Posterior cingulate gyrus (tissue), 11 donors: ENCODE measurements at regions not wholly inside any gene's neighbourhood (a gene's known extent, or its start where the extent isn't known, plus 50 kb on each side); places are given as distances from the start of the nearest gene placed in this dataset.
A peak's percentile ranks its signal among the peaks of the same experiment; 100 is the strongest.
"Not testable (repeated sequence)": the region's sequence is repeated elsewhere in the genome, so short reads cannot be mapped to it uniquely, and the experiment has no call there.

ENCODE experiments used
- DNase-seq, 10 donors: peaks; one replicate each; pipeline versions ENCODE4 v3.0.0 to v3.0.0-alpha.2; 2020 to 2021; ENCODE audit warnings: mixed read lengths in 3 of 10
- intact Hi-C: fragments of 100-400 bp; cut with DNase I; formaldehyde crosslinking; loops from one replicate; pipeline ENCODE4 v1.15.1; 2023

GRCh38 chr14:43143106-43143505 lies 1364.0 kb downstream of the FSCB start:
- intact Hi-C loops, result no loop called here
- no peak for DNase-seq

- intact Hi-C loops, result no loop called here
- DNase-seq, result peak in 2 of 10 donors; percentile 33 to 55
These were observed 1365.4 kb downstream of the FSCB start for GRCh38 chr14:43141636-43142191.

GRCh38 chr14:43140453-43140852 lies 1366.6 kb downstream of the FSCB start:
- intact Hi-C loops, result no loop called here
- no peak for DNase-seq

- peak in 3 of 10 donors; percentile 48 to 78 (median 76) for DNase-seq
- intact Hi-C loops, result no loop called here
These were observed 1371.1 kb downstream of the FSCB start for GRCh38 chr14:43135877-43136411.

GRCh38 chr14:43132441-43132840 lies 1374.6 kb downstream of the FSCB start:
- DNase-seq, result no peak
- intact Hi-C loops, result no loop called here

GRCh38 chr14:43128429-43128828 lies 1378.7 kb downstream of the FSCB start:
- intact Hi-C loops, DNase-seq: not testable (repeated sequence)

GRCh38 chr14:43127874-43128273 lies 1379.2 kb downstream of the FSCB start:
- DNase-seq, intact Hi-C loops: not testable (repeated sequence)

- DNase-seq, result no peak
- intact Hi-C loops, result no loop called here
These were observed 1383.5 kb downstream of the FSCB start for GRCh38 chr14:43123544-43123943.

- peak in 2 of 10 donors; percentile 35 to 45 for DNase-seq
- intact Hi-C loops, result no loop called here
These were observed 1387.4 kb downstream of the FSCB start for GRCh38 chr14:43119672-43120071.

GRCh38 chr14:43116341-43116740 lies 1390.7 kb downstream of the FSCB start:
- DNase-seq, result no peak
- intact Hi-C loops, result no loop called here

- no peak for DNase-seq
- intact Hi-C loops, result no loop called here
These were observed 1401.8 kb downstream of the FSCB start for GRCh38 chr14:43105305-43105704.

- DNase-seq, result no peak
- intact Hi-C loops, result no loop called here
These were observed 1416.7 kb downstream of the FSCB start for GRCh38 chr14:43090380-43090779.

- intact Hi-C loops, result no loop called here
- DNase-seq, result no peak
These were observed 1419.4 kb downstream of the FSCB start for GRCh38 chr14:43087666-43088065.

- intact Hi-C loops, result no loop called here
- no peak for DNase-seq
These were observed 1421.3 kb downstream of the FSCB start for GRCh38 chr14:43085819-43086218.

GRCh38 chr14:43067372-43067771 lies 1439.7 kb downstream of the FSCB start:
- DNase-seq, intact Hi-C loops: not testable (repeated sequence)

GRCh38 chr14:43056106-43056505 lies 1449.4 kb downstream of the LRFN5 start:
- no peak for DNase-seq
- intact Hi-C loops, result no loop called here

GRCh38 chr14:43052897-43053296 lies 1446.2 kb downstream of the LRFN5 start:
- no peak for DNase-seq
- intact Hi-C loops, result no loop called here

GRCh38 chr14:43043850-43044249 lies 1437.2 kb downstream of the LRFN5 start:
- intact Hi-C loops, result no loop called here

GRCh38 chr14:43042408-43042807 lies 1435.7 kb downstream of the LRFN5 start:
- intact Hi-C loops, result no loop called here
- no peak for DNase-seq

More at GRCh38 chr14:43043850-43044249, 1437.2 kb downstream of the LRFN5 start:
- DNase-seq, result no peak

- intact Hi-C loops, result no loop called here
These were observed 1435.3 kb downstream of the LRFN5 start for GRCh38 chr14:43041976-43042375.

GRCh38 chr14:43041207-43041606 lies 1434.5 kb downstream of the LRFN5 start:
- DNase-seq, result no peak
- intact Hi-C loops, result no loop called here

More at GRCh38 chr14:43041976-43042375, 1435.3 kb downstream of the LRFN5 start:
- DNase-seq, result no peak

GRCh38 chr14:43039881-43040280 lies 1433.2 kb downstream of the LRFN5 start:
- intact Hi-C loops, result no loop called here
- DNase-seq, result no peak

GRCh38 chr14:43031598-43031997 lies 1424.9 kb downstream of the LRFN5 start:
- DNase-seq, result no peak
- intact Hi-C loops, result no loop called here
